ENCODE measurements at regions not wholly inside any gene's neighbourhood (a gene's known extent, or its start where the extent isn't known, plus 50 kb on each side); places are given as distances from the start of the nearest gene placed in this dataset.
"Not testable (repeated sequence)": the region's sequence is repeated elsewhere in the genome, so short reads cannot be mapped to it uniquely, and the experiment has no call there.

DNA sequence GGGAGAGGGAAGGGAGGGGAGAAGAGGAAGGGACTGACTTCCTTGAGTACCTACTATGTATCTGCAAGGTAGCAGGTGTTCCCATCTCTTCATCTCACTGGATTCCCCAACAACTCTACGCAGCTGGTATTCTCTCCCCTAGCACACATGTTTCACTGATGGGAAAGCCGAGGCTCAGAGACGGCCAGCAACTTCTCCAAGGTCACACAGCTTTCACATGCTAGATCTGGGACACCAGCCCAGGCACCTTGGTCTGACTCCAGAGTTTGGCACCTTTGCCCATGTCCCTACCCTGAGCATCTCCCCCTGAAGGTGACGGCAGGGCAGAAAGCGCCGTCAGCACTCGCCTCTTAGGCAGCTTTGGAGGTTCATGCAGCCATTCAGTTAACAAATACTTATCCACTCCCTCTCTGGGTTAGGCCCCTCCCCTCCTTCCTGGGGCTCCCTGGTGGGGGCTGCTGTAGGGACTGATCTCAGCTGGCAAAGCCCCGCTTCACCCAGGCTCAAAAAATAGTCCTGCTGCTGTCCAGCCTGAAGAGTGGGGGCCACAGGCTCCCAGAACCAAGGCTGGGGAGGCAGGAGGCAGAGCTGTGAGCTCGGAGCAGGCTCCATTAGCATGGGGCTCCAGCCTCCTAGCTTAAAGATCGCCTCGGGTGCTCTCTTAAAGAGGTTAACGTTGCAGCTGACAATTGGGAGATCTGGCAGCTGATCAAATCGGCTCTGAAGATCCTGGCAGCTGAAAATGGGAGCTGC is 79.4 kb downstream of the IGLL1 start:
- no peak for DNase-seq (ENCODE audit: low spot score)

DNA sequence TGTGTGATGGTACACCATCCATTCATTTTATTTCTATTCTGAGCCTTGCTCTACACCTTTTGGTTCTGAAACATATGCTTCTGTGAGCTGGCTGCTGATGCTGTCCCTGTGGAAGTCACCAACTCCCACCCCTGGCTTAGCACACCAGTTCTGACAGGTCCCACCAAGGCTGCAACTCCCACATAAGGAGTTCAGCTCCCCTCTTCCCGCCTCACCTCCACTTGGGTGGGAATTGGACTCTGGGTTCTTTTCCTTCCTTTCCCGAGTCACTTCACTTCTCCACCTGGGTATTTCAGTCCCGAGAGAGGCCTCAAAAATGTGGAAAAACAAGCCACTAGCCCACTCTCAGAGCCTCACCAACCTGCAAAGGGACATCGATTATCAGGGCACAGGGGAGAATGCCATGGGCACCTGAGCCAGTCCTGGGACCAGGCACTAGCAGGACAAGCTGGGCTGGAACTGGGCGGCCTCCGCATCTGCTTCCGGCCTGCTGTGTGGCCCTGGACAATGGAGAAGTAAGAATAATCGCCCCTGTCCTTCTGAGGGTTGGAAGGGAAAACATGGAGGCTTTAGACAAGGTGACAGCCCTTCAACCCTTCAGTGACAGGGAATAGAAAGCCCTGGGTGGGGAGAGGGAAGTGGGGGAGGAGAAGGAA is 80.1 kb downstream of the IGLL1 start:
- no peak for DNase-seq (ENCODE audit: low spot score)

- DNase-seq (ENCODE audit: low spot score) = no peak
These were observed 81.0 kb downstream of the IGLL1 start for GRCh38 chr22:23498811-23499798.

- not testable (repeated sequence) for DNase-seq (ENCODE audit: low spot score)
These were observed 82.2 kb downstream of the IGLL1 start for GRCh38 chr22:23497889-23498288.

DNA sequence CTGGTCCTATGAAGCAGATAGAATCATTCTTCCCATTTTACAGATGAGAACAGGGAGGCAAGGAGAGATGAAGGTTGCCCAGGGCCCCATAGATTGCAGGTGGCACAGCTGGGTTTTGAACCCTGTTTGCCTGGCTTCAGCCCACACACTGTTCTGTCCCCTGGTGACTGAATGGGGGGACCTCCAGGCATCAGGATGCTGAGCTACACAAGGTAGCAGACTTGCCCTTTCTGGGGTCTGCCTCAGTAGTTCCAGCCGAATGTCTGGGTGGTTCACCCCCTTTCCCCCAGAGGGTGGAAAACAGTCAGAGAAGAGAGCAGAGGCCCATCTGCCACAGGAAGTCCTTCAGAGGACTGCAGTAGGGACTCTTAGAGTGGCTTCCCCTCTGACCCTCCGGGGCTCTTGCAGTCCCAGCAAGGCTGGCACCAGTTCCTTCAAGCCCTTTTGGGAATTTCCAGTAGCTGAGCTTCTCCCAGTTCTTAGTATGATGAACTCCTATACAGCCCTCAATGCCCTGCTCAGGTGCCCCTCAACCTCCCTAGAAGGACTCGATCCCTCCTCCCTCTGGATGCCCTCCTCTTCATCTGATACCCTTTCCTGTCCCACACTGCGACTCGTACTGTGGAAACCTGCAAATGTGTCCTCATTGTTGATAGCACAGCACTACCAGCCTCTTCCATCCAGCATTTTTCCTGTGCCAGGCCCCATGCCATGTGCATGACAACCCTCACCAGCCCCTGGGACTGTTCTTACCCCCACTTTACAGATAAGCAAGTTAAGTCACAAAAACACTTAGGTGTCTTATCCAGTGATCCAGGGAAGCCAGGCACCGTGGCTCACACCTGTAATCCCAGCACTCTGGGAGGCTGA is 82.8 kb downstream of the IGLL1 start:
- DNase-seq (ENCODE audit: low spot score) = no peak

GRCh38 chr22:23496445-23496833 is 83.7 kb downstream of the IGLL1 start:
- DNase-seq (ENCODE audit: low spot score) = no peak

DNA sequence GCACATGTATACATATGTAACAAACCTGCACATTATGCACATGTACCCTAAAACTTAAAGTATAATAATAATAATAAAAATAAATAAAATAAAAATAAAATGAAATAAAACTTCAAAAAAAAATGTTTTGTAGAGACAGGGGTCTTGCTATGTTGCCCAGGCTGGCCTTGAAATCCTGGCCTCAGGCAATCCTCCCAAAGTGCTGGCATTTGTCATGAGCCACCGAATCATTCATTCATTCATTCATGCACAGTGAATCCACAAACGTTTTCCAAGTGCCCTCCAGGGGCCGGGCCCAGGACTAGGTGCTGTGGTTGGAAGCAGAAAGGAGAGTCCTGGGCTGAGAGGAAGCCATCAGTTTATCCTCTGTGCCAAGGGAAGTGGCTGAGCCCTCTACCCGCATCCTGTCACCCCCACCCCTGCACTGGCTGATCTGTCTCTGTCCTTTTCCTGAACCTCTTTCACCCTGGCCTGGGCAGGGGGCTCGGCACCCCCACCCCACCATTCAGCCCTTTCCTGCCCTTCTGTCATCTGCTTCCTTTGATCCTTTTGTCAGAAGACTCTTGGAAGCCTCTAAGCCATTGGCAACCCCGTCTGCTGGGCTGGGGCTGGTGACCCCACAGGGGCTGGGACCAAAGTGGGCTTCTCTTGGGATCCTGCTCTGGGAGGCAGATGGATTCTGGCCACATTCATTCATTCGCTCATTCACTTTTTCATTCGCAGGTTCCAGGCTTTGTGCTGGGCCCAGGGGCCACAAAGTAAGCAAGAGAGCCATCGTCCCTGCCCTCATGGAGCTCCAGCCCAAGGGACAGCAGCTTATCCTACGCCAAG is 84.3 kb downstream of the IGLL1 start:
- DNase-seq (ENCODE audit: low spot score) = no peak

DNA sequence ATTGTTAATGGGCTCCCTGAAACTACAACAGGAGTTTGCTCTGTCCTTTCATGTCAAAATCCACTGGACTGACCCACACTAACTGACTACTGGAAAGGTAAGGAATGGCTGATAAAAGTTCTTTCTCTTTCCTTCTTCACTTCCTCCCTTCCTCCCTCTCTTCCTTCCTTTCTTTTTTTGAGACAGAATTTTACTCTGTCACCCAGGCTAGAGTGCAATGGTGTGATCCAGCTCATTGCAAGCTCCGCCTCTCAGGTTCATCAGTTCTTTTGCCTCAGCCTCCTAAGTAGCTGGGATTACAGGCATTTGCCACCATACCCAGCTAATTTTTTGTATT is 85.2 kb downstream of the IGLL1 start:
- DNase-seq (ENCODE audit: low spot score) = no peak

DNA sequence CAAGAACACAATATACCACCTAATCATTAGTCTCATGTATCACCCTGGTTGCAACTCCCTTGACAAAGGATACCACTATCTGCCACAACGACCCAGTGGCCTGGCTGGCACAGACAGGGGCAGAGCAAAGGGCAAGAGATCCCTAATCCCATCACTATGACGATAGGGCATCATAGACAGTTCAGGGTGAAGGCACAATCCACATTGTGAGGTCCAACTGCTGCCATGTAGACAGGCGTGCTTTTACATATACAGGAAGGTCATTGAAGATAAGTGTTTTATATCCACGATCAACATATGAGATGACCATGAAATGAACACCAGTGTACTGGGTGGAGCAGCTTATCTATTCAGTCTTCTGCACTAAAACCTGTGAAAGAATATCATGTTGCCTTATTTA is 94.6 kb downstream of the IGLL1 start:
- DNase-seq (ENCODE audit: low spot score) = no peak

- no peak for DNase-seq (ENCODE audit: low spot score)
These were observed 95.4 kb downstream of the IGLL1 start for GRCh38 chr22:23484651-23485050.

DNA sequence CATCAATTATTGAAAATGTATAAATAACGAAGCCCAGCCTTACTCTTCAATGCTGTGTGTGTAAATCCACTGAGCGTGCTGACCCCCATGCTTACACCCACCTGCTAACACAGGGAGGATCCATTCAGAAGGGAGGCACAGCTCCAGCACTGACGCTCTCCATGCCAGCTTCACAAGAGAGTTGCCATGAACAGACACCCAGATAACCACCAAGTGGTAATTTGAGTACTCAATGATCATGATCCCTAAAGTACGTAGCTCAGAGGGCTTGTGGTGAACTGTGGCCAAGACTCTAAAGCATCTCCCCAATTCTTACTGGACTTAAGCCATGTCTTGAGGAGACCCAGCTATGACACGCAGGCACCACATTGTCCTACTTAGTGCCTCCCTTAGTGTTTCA is 98.7 kb downstream of the IGLL1 start:
- DNase-seq (ENCODE audit: low spot score) = no peak

DNA sequence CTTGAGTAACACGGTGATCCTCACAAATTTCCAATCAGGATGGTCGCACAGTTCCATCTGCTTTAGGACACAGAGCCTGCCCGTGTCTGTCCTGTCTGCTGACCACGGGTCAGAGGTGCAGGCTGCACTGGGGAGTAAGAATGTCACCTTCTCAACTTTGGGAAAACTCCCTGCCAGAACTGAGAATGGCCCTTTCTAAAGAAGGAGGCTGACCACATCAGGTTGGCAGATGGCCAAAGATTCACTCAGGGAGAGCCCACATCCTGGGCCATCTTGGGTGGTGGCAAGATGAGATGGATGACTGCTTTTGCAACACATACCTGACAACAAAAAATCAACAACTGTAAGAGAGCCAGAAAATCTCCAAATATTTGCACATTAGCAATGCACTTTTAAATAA is 101.9 kb downstream of the IGLL1 start:
- DNase-seq (ENCODE audit: low spot score) = no peak

GRCh38 chr22:23474531-23474930 is 105.6 kb downstream of the IGLL1 start:
- DNase-seq (ENCODE audit: low spot score) = not testable (repeated sequence)

DNA sequence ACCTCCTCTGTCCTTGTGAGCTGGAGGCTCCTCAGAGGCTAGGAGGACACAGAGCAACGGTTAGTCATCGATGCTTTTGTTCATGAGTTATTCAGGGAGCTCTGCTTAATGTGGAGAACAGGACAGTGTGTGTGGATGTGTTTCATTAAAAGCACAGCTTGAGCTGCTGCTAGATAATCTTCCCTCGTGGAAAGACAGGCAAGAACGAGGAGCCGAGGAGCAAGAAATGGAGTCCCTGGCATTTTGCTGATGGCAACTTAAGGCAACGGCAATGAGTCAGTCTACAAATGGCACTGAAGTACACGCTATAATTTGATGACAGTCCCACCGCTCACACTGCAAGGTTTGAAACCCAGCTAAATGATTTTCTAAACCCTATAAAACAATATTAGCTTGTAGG is 106.2 kb downstream of the IGLL1 start:
- no peak for DNase-seq (ENCODE audit: low spot score)

DNA sequence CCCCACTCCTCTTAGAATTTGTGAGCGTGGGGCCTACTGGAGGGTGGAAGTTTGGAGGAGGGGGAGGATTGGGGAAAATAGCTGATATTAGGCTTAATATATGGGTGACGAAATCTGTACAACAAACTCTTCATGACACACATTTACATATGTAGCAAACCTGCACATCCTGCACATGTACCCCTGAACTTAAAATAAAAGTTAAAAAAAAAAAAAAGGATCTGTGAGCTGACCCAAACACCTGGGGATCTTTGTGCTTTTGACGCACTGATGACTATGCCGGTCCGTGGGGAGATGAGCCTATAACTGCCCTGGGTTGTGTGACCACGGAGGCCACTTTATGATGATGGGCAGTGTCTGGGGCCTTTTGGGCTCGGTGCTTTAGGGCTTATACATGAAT is 107.7 kb downstream of the IGLL1 start:
- peak; percentile 28 for DNase-seq (ENCODE audit: low spot score)

DNA sequence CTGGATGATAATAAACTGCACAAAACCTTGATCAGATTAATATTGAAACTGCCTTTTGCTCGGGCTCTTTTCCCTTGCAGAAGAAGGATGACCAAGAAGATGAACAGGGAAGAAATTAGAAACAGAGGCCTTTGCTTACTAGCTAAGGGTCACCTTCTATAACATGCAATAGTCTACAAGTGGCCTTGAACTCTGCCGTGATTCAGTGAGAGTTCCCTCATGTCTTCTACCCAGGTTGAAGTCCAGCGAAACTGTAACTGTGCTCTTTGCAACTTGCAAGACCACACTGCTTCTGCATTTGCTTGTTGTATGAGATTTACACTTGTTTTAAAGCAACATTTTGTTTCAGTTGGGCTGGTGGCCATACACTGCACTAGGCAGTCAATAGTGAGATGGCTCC is 108.4 kb downstream of the IGLL1 start:
- no peak for DNase-seq (ENCODE audit: low spot score)

GRCh38 chr22:23470811-23471389 is 109.2 kb downstream of the IGLL1 start:
- no peak for DNase-seq (ENCODE audit: low spot score)

GRCh38 chr22:23467721-23468294 is 112.3 kb downstream of the IGLL1 start:
- no peak for DNase-seq (ENCODE audit: low spot score)

DNA sequence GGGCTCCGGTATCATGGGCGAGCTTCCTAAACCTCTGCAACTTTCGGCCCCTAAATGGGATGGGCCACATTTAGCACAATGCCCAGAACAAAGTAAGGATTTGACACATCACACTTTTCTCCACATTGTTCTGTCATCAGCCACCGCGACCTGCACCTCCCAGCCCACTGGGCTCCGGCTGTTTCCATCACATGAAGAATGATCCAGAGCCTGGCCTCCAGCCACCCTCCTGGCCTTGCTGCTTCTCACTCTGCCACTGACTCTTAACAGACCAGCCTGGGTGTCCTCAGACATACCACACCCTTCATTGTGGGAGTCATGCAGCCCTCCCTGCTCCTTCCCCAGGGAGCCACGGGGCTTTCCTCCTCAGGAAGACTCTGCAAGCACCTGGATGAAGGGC is 113.7 kb downstream of the IGLL1 start:
- no peak for DNase-seq (ENCODE audit: low spot score)

DNA sequence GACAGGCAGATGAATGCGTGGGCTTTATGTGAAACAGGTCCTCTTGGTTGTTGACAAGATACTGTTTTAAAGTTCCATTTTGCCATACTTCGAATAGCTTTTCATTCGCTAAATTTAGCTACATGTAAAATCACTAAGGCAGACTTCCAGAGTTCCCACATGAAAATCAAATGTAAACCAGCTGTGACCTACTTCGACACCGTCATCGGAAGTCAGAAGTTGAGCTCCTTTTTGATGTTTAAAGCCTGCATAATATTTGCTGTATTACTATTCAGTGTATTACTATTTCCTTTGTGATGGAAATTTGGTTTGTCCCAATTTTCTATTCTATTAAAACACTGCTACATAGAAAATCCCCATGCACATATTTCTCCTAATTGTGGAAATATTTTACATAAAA is 115.3 kb downstream of the IGLL1 start:
- not testable (repeated sequence) for DNase-seq (ENCODE audit: low spot score)

All from germinal center (tissue), 1 donor.